ENCODE measurements at regions not wholly inside any gene's neighbourhood (a gene's known extent, or its start where the extent isn't known, plus 50 kb on each side); places are given as distances from the start of the nearest gene placed in this dataset.

DNA sequence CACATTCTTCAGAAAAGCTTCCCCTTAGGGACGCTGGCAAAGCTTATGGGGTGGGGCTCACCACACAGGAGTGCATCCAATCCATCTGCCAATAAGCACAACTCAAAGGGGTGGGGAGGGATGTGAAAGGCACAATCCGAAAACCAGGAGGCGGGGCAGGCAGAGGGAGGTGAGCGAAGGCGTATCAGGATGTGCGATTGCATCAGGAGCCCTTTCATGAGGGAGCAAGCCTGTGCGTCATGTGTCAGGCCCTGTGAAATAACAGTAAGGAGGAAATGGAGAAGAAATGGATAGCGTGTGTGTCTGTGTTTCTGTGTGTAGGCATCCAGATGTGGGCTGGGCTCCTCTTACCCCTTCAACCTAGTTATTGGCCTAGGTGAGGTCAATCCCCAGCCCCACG, 382.4 kb upstream of the CDH4 start:
- Histone ChIP-seq H3K9me3 (ENCODE audit: control extremely low read depth in 1 of 5, control insufficient read depth in 4 of 5, insufficient read depth in 2 of 5, low read depth in 1 of 5, low read length in 4 of 5) (no peaks in the 10 kb centered on the region), H3K4me3 (ENCODE audit: control insufficient read depth in 1 of 7, extremely low read depth in 1 of 7, insufficient read depth in 4 of 7, low read depth in 2 of 7, low read length in 6 of 7) (no peak overlapping the region), H3K36me3 (ENCODE audit: control insufficient read depth in 4 of 4, insufficient read depth in 4 of 4, low read length in 3 of 4) (no peaks in the 10 kb centered on the region), H3K27me3 (replicated peaks in 2 of 5; ENCODE audit: control insufficient read depth in 4 of 5, insufficient read depth in 5 of 5, low read length in 4 of 5) (peaks cover 0 to 7% (median 3%) of the 10 kb centered on the region in 5 experiments), H3K27ac (ENCODE audit: insufficient read depth in 1 of 2, low read depth in 1 of 2, low read length in 2 of 2, poor library complexity in 1 of 2, severe bottlenecking in 2 of 2) (no peak overlapping the region), H3K4me1 (ENCODE audit: control extremely low read depth in 1 of 4, control insufficient read depth in 4 of 4, insufficient read depth in 4 of 4, low read length in 3 of 4) (no peaks in the 10 kb centered on the region)
- ChIA-PET POLR2A (no interaction called here), CTCF (no interaction called here)
- 91% methylated on average over 8 of the region's 9 CpGs for WGBS (ENCODE audit: insufficient coverage)
- no peak for DNase-seq

DNA sequence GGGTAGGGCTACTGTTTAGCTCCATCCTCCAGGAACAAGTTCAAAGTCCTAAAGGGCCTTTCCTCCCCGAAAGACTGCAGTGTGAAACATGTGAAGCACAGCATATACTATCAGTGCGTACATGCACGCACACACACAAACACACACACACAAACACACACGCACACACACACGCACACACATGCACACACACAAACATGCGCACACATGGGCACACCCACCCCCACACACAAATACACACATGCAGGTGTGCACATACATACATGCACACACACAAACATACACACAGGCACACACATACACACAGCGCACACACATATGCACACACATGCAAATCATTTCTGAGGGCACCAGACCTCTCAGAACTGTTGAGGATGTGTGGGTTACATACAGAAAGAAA, 382.0 kb upstream of the CDH4 start:
- Histone ChIP-seq H3K4me3 (ENCODE audit: control insufficient read depth in 1 of 7, extremely low read depth in 1 of 7, insufficient read depth in 4 of 7, low read depth in 2 of 7, low read length in 6 of 7) (no peak overlapping the region), H3K4me1 (ENCODE audit: control extremely low read depth in 1 of 4, control insufficient read depth in 4 of 4, insufficient read depth in 4 of 4, low read length in 3 of 4) (no peaks in the 10 kb centered on the region), H3K27ac (ENCODE audit: insufficient read depth in 1 of 2, low read depth in 1 of 2, low read length in 2 of 2, poor library complexity in 1 of 2, severe bottlenecking in 2 of 2) (no peak overlapping the region), H3K9me3 (ENCODE audit: control extremely low read depth in 1 of 5, control insufficient read depth in 4 of 5, insufficient read depth in 2 of 5, low read depth in 1 of 5, low read length in 4 of 5) (no peaks in the 10 kb centered on the region), H3K36me3 (ENCODE audit: control insufficient read depth in 4 of 4, insufficient read depth in 4 of 4, low read length in 3 of 4) (no peaks in the 10 kb centered on the region), H3K27me3 (replicated peaks in 2 of 5; ENCODE audit: control insufficient read depth in 4 of 5, insufficient read depth in 5 of 5, low read length in 4 of 5) (peaks cover 0 to 7% (median 3%) of the 10 kb centered on the region in 5 experiments)
- POLR2A ChIA-PET: no interaction called here
- CTCF ChIA-PET: no interaction called here
- no peak for DNase-seq
- WGBS (ENCODE audit: insufficient coverage): 95% methylated on average over 7 of the region's 7 CpGs

DNA sequence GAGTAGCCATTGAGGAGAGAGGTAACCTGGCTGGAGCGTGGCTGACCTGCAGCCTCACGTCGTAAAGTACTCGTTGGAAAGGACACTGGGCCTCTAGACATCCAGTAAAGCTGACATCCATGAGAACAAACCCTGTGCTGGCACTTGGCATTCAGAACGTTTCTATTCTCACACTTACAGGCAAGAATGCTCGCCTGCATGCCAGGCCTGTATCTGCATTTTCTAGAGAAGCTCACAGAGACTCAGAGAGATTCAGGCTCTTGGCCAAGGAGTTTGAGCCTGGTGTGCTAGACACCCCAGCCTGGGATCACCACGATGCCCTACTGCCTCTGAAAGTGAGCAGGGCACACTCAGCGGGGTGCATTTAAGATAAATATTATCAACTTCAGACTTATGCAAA, 379.8 kb upstream of the CDH4 start:
- H3K27me3 ChIP-seq (replicated peaks in 2 of 5; ENCODE audit: control insufficient read depth in 4 of 5, insufficient read depth in 5 of 5, low read length in 4 of 5): peaks cover 0 to 7% (median 2%) of the 10 kb centered on the region in 5 experiments
- POLR2A ChIA-PET: no interaction called here
- no peaks in the 10 kb centered on the region for H3K36me3 ChIP-seq (ENCODE audit: control insufficient read depth in 4 of 4, insufficient read depth in 4 of 4, low read length in 3 of 4)
- no peak overlapping the region for H3K4me3 ChIP-seq (ENCODE audit: control insufficient read depth in 1 of 7, extremely low read depth in 1 of 7, insufficient read depth in 4 of 7, low read depth in 2 of 7, low read length in 6 of 7)
- DNase-seq: no peak
- H3K4me1 ChIP-seq (ENCODE audit: control extremely low read depth in 1 of 4, control insufficient read depth in 4 of 4, insufficient read depth in 4 of 4, low read length in 3 of 4): no peaks in the 10 kb centered on the region
- WGBS (ENCODE audit: insufficient coverage): 92% methylated on average over 8 of the region's 8 CpGs
- CTCF ChIA-PET: interaction anchor here (0.7 kb wide), 1 partner anchor 299 kb away, joined by 3 read pairs; no protein-coding TSS in a partner anchor
- no peak overlapping the region for H3K27ac ChIP-seq (ENCODE audit: insufficient read depth in 1 of 2, low read depth in 1 of 2, low read length in 2 of 2, poor library complexity in 1 of 2, severe bottlenecking in 2 of 2)
- H3K9me3 ChIP-seq (ENCODE audit: control extremely low read depth in 1 of 5, control insufficient read depth in 4 of 5, insufficient read depth in 2 of 5, low read depth in 1 of 5, low read length in 4 of 5): no peaks in the 10 kb centered on the region

DNA sequence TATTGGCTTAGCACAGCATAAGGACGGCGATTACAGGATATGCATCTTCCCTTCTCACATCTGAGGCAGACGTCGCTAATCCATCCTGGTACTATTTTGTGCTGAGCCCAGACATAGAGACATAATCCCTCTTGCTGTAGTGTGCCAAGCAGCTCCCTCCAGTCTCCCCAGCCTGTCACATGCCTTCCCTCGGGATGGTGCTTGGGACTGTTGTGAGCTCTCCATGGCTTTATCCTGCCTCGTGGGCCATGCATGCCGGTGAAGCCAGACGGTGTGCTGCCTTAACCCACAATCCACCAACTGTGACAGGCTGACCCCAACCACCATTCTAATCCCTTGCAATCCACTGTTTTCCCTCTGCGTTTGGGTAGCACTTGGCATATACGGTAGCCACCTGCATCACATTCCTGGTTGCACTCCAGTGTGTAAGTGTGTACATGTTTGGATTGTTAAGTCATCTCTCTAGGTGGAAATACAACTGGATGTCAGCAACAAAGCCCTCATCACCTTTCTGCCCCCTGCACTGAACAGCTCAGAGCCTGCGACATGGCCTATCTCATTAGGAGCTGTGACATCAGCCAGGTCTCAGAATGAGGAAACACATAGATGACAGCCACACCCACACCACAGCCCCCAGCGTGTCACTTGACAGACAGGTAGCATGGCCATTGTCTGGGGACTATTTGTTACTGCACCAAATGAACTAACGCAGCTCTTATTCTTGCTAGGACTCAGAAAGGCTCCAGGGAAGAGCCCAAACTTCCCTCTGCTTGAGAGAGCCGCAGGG, 374.8 kb upstream of the CDH4 start:
- ChIA-PET CTCF (no interaction called here), POLR2A (no interaction called here)
- Histone ChIP-seq H3K36me3 (ENCODE audit: control insufficient read depth in 4 of 4, insufficient read depth in 4 of 4, low read length in 3 of 4) (no peaks in the 10 kb centered on the region), H3K4me1 (ENCODE audit: control extremely low read depth in 1 of 4, control insufficient read depth in 4 of 4, insufficient read depth in 4 of 4, low read length in 3 of 4) (no peaks in the 10 kb centered on the region), H3K9me3 (ENCODE audit: control extremely low read depth in 1 of 5, control insufficient read depth in 4 of 5, insufficient read depth in 2 of 5, low read depth in 1 of 5, low read length in 4 of 5) (no peaks in the 10 kb centered on the region), H3K27me3 (replicated peaks in 2 of 5; ENCODE audit: control insufficient read depth in 4 of 5, insufficient read depth in 5 of 5, low read length in 4 of 5) (peaks cover 0 to 2% (median 0%) of the 10 kb centered on the region in 5 experiments), H3K4me3 (ENCODE audit: control insufficient read depth in 1 of 7, extremely low read depth in 1 of 7, insufficient read depth in 4 of 7, low read depth in 2 of 7, low read length in 6 of 7) (no peak overlapping the region), H3K27ac (ENCODE audit: insufficient read depth in 1 of 2, low read depth in 1 of 2, low read length in 2 of 2, poor library complexity in 1 of 2, severe bottlenecking in 2 of 2) (no peak overlapping the region)
- no peak for DNase-seq
- WGBS (ENCODE audit: insufficient coverage): 91% methylated on average over 9 of the region's 14 CpGs

DNA sequence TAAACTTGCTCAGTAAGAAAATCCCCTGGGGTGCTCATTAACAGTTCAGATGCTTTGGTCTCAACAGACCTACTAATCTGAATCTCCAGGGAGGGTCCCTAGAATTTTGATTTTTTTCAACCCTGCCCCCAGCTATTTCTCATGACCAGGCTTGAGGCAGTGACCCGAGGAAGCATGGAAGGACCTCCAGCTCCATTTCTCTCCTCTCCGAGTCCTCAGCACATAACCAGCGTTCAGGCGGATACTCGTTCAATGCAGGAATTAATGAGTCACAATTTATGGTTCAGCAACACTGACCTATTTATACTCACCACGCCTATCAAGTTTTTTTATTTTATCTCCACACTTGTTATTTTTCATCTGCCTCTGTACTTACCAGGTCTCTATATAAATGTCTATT, 369.2 kb upstream of the CDH4 start:
- no peak for DNase-seq
- H3K27me3 ChIP-seq (replicated peaks in 2 of 5; ENCODE audit: control insufficient read depth in 4 of 5, insufficient read depth in 5 of 5, low read length in 4 of 5): peaks cover 0 to 2% (median 0%) of the 10 kb centered on the region in 5 experiments
- POLR2A ChIA-PET: no interaction called here
- CTCF ChIA-PET: no interaction called here
- H3K4me3 ChIP-seq (ENCODE audit: control insufficient read depth in 1 of 7, extremely low read depth in 1 of 7, insufficient read depth in 4 of 7, low read depth in 2 of 7, low read length in 6 of 7): no peak overlapping the region
- no peak overlapping the region for H3K27ac ChIP-seq (ENCODE audit: insufficient read depth in 1 of 2, low read depth in 1 of 2, low read length in 2 of 2, poor library complexity in 1 of 2, severe bottlenecking in 2 of 2)
- H3K36me3 ChIP-seq (ENCODE audit: control insufficient read depth in 4 of 4, insufficient read depth in 4 of 4, low read length in 3 of 4): no peaks in the 10 kb centered on the region
- H3K9me3 ChIP-seq (ENCODE audit: control extremely low read depth in 1 of 5, control insufficient read depth in 4 of 5, insufficient read depth in 2 of 5, low read depth in 1 of 5, low read length in 4 of 5): no peaks in the 10 kb centered on the region
- H3K4me1 ChIP-seq (ENCODE audit: control extremely low read depth in 1 of 4, control insufficient read depth in 4 of 4, insufficient read depth in 4 of 4, low read length in 3 of 4): no peaks in the 10 kb centered on the region
- whole genome bisulfite sequencing (ENCODE audit: insufficient coverage): 78% methylated on average over 1 of the region's 6 CpGs

DNA sequence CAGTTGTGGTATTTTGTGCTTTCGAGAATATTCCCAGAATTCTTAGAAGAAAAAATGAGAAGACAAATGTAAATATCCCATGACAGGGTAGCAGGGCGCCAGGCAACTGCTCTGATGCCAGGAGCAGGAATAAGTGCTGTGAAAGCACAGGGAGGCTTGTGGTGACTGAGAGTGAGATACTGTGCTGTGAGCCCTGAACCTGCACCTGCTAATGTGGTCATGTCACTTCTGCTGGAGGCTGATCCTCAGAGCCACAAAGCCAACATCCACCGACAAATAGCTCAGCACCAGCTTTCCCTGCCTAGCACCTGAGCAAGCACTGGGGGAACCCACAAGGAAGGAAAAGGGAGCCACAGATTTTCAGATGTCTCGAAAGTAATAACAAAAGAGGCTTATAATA, 368.6 kb upstream of the CDH4 start:
- Histone ChIP-seq H3K4me1 (ENCODE audit: control extremely low read depth in 1 of 4, control insufficient read depth in 4 of 4, insufficient read depth in 4 of 4, low read length in 3 of 4) (no peaks in the 10 kb centered on the region), H3K4me3 (ENCODE audit: control insufficient read depth in 1 of 7, extremely low read depth in 1 of 7, insufficient read depth in 4 of 7, low read depth in 2 of 7, low read length in 6 of 7) (no peak overlapping the region), H3K27me3 (replicated peaks in 2 of 5; ENCODE audit: control insufficient read depth in 4 of 5, insufficient read depth in 5 of 5, low read length in 4 of 5) (peaks cover 0 to 2% (median 0%) of the 10 kb centered on the region in 5 experiments), H3K9me3 (ENCODE audit: control extremely low read depth in 1 of 5, control insufficient read depth in 4 of 5, insufficient read depth in 2 of 5, low read depth in 1 of 5, low read length in 4 of 5) (no peaks in the 10 kb centered on the region), H3K36me3 (ENCODE audit: control insufficient read depth in 4 of 4, insufficient read depth in 4 of 4, low read length in 3 of 4) (no peaks in the 10 kb centered on the region), H3K27ac (ENCODE audit: insufficient read depth in 1 of 2, low read depth in 1 of 2, low read length in 2 of 2, poor library complexity in 1 of 2, severe bottlenecking in 2 of 2) (no peak overlapping the region)
- ChIA-PET POLR2A (no interaction called here), CTCF (no interaction called here)
- DNase-seq: no peak
- 38% methylated on average over 1 of the region's 4 CpGs for WGBS (ENCODE audit: insufficient coverage)

DNA sequence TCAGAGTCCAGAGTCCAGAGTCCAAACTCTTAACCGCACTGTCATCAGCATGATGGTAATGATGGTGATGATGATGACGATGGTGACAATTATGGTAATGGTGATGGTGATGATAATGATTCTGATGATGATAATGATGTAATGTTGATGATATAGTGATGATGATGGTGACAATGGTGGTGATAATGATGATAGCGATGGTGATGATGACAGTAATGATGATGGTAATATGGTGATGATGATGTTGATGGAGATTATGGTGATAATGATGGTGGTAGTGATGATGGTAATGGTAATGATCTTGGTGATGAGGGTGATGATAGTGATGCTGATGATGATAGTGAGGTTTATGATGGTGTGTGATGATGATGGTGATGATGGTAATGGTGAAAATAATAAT, 367.8 kb upstream of the CDH4 start:
- ChIA-PET POLR2A (no interaction called here), CTCF (no interaction called here)
- Histone ChIP-seq H3K4me3 (ENCODE audit: control insufficient read depth in 1 of 7, extremely low read depth in 1 of 7, insufficient read depth in 4 of 7, low read depth in 2 of 7, low read length in 6 of 7) (no peak overlapping the region), H3K27me3 (replicated peaks in 2 of 5; ENCODE audit: control insufficient read depth in 4 of 5, insufficient read depth in 5 of 5, low read length in 4 of 5) (peaks cover 0 to 4% (median 0%) of the 10 kb centered on the region in 5 experiments), H3K4me1 (ENCODE audit: control extremely low read depth in 1 of 4, control insufficient read depth in 4 of 4, insufficient read depth in 4 of 4, low read length in 3 of 4) (no peaks in the 10 kb centered on the region), H3K9me3 (ENCODE audit: control extremely low read depth in 1 of 5, control insufficient read depth in 4 of 5, insufficient read depth in 2 of 5, low read depth in 1 of 5, low read length in 4 of 5) (no peaks in the 10 kb centered on the region), H3K36me3 (ENCODE audit: control insufficient read depth in 4 of 4, insufficient read depth in 4 of 4, low read length in 3 of 4) (no peaks in the 10 kb centered on the region), H3K27ac (ENCODE audit: insufficient read depth in 1 of 2, low read depth in 1 of 2, low read length in 2 of 2, poor library complexity in 1 of 2, severe bottlenecking in 2 of 2) (no peak overlapping the region)
- WGBS (ENCODE audit: insufficient coverage): 100% methylated on average over 3 of the region's 3 CpGs
- no peak for DNase-seq

Data from common myeloid progenitor, CD34-positive (primary cell).